Mesenchymal stem cell (in vitro differentiated cells and primary cell): ENCODE measurements at regions not wholly inside any gene's neighbourhood (a gene's known extent, or its start where the extent isn't known, plus 50 kb on each side); places are given as distances from the start of the nearest gene placed in this dataset.
"Not testable (repeated sequence)": the region's sequence is repeated elsewhere in the genome, so short reads cannot be mapped to it uniquely, and the experiment has no call there.

ENCODE experiments used
- DNase-seq: peaks from one replicate; pipeline ENCODE4 v3.0.0-alpha.2; 2013
- H2AFZ ChIP-seq: one replicate; pipeline ENCODE4 v1.6.1; 2013; ENCODE audit warnings: low read depth, mild to moderate bottlenecking, control low read depth, inconsistent platforms, low read length, moderate library complexity
- H2AK5ac ChIP-seq: 2 replicates; pipeline ENCODE4 v1.6.1; 2013; ENCODE audit warnings: low read length, moderate library complexity, mild to moderate bottlenecking, inconsistent platforms; ENCODE audit not compliant: severe bottlenecking
- H2BK120ac ChIP-seq: one replicate; pipeline ENCODE4 v1.6.1; 2013; ENCODE audit warnings: low read depth, mild to moderate bottlenecking, inconsistent platforms, low read length, moderate library complexity
- H2BK12ac ChIP-seq, 2 experiments: one replicate each; pipeline ENCODE4 v1.6.1; 2013; ENCODE audit warnings: inconsistent platforms in 2 of 2, low read length in 2 of 2, mild to moderate bottlenecking in 2 of 2, moderate library complexity in 2 of 2, control low read depth in 1 of 2
- H2BK15ac ChIP-seq: one replicate; pipeline ENCODE4 v1.6.1; 2013; ENCODE audit warnings: mild to moderate bottlenecking, low read depth, inconsistent platforms; ENCODE audit not compliant: poor library complexity, severe bottlenecking
- H2BK5ac ChIP-seq: 2 replicates; pipeline ENCODE4 v1.6.1; 2013; ENCODE audit warnings: low read depth, mild to moderate bottlenecking, low read length, control low read depth, inconsistent platforms; ENCODE audit not compliant: poor library complexity, severe bottlenecking
- H3K14ac ChIP-seq, 2 experiments: one replicate each; pipeline ENCODE4 v1.6.1; 2013; ENCODE audit warnings: inconsistent platforms in 2 of 2, low read length in 2 of 2, control low read depth in 1 of 2, mild to moderate bottlenecking in 1 of 2, moderate library complexity in 1 of 2
- H3K18ac ChIP-seq, 2 experiments: one replicate each; pipeline ENCODE4 v1.6.1; 2013; ENCODE audit warnings: inconsistent platforms in 2 of 2, low read length in 2 of 2, control low read depth in 1 of 2, low read depth in 1 of 2, mild to moderate bottlenecking in 1 of 2
- H3K23ac ChIP-seq, 2 experiments: one replicate each; pipeline ENCODE4 v1.6.1; 2013; ENCODE audit warnings: inconsistent platforms in 2 of 2, low read length in 2 of 2, mild to moderate bottlenecking in 2 of 2, moderate library complexity in 2 of 2, control low read depth in 1 of 2
- H3K27ac ChIP-seq: 2 replicates; pipeline ENCODE4 v1.5.1; 2013; ENCODE audit warnings: mild to moderate bottlenecking, moderate library complexity, low read length, control low read depth, inconsistent platforms; ENCODE audit not compliant: poor library complexity, severe bottlenecking
- H3K27me3 ChIP-seq, 2 experiments: 2 replicates each; pipeline versions ENCODE4 v1.6.1 to v1.7.0; 2013; ENCODE audit warnings: low read length in 2 of 2, mild to moderate bottlenecking in 2 of 2, moderate library complexity in 2 of 2, control low read depth in 1 of 2, inconsistent platforms in 1 of 2; ENCODE audit not compliant: control insufficient read depth in 1 of 2, insufficient read depth in 1 of 2
- H3K36me3 ChIP-seq, 2 experiments: 2 replicates each; pipeline versions ENCODE4 v1.6.1 to v1.7.0; 2013; ENCODE audit warnings: low read length in 2 of 2, control low read depth in 1 of 2, inconsistent platforms in 1 of 2, low read depth in 1 of 2, mild to moderate bottlenecking in 1 of 2; ENCODE audit not compliant: insufficient read depth in 2 of 2, control insufficient read depth in 1 of 2
- H3K4ac ChIP-seq, 2 experiments: one replicate each; pipeline ENCODE4 v1.6.1; 2013; ENCODE audit warnings: inconsistent platforms in 2 of 2, low read length in 2 of 2, mild to moderate bottlenecking in 2 of 2, moderate library complexity in 2 of 2, control low read depth in 1 of 2, low read depth in 1 of 2
- H3K4me1 ChIP-seq: 2 replicates; pipeline ENCODE4 v1.6.1; 2013; ENCODE audit warnings: low read depth, low read length, control low read depth; ENCODE audit not compliant: control insufficient read depth, insufficient read depth
- H3K4me2 ChIP-seq: 2 replicates; pipeline ENCODE4 v1.6.1; 2013; ENCODE audit warnings: low read length, mild to moderate bottlenecking, inconsistent platforms; ENCODE audit not compliant: poor library complexity, severe bottlenecking
- H3K4me3 ChIP-seq, 2 experiments: 2 replicates each; pipeline versions ENCODE4 v1.5.1 to v1.7.0; 2013; ENCODE audit warnings: low read length in 2 of 2, mild to moderate bottlenecking in 2 of 2, control low read depth in 1 of 2, low read depth in 1 of 2; ENCODE audit not compliant: insufficient read depth in 1 of 2
- H3K79me1 ChIP-seq: replicated peaks from 2 replicates; pipeline ENCODE4 v1.6.1; 2013; ENCODE audit warnings: mild to moderate bottlenecking, control low read depth, low read length, inconsistent platforms; ENCODE audit not compliant: poor library complexity, severe bottlenecking
- H3K9ac ChIP-seq: 2 replicates; pipeline ENCODE4 v1.7.0; 2013; ENCODE audit warnings: mild to moderate bottlenecking, low read length, moderate library complexity
- H3K9me3 ChIP-seq: 2 replicates; pipeline ENCODE4 v1.7.0; 2013; ENCODE audit warnings: mild to moderate bottlenecking, low read length; ENCODE audit not compliant: control insufficient read depth
- H4K8ac ChIP-seq: one replicate; pipeline ENCODE4 v1.6.1; 2013; ENCODE audit warnings: inconsistent platforms, mild to moderate bottlenecking, low read length, moderate library complexity
- H4K91ac ChIP-seq: one replicate; pipeline ENCODE4 v1.6.1; 2013; ENCODE audit warnings: mild to moderate bottlenecking, low read length, inconsistent platforms
- WGBS: methylation state at CpG from one replicate; pipeline ENCODE4 v1.1.7; 2013; ENCODE audit warnings: mixed read lengths; 5-methylcytosine and 5-hydroxymethylcytosine counted together

GRCh38 chr18:11467611-11468010 is 141.8 kb upstream of the SLC35G4 start:
- H2AFZ ChIP-seq = no peak overlapping the region
- H3K4me3 ChIP-seq = no peak overlapping the region
- H3K4me1 ChIP-seq = no peaks in the 10 kb centered on the region
- no peak overlapping the region for H3K4ac ChIP-seq
- H4K91ac ChIP-seq = no peak overlapping the region
- H2BK120ac ChIP-seq = no peak overlapping the region
- H2BK5ac ChIP-seq = no peak overlapping the region
- H2AK5ac ChIP-seq = no peak overlapping the region
- H4K8ac ChIP-seq = no peak overlapping the region
- no peak overlapping the region for H3K27ac ChIP-seq
- 67% methylated on average over 1 of the region's 2 CpGs for WGBS
- H2BK15ac ChIP-seq = no peak overlapping the region
- no peaks in the 10 kb centered on the region for H3K36me3 ChIP-seq
- no peak overlapping the region for H3K23ac ChIP-seq
- H3K79me1 ChIP-seq = no peaks in the 10 kb centered on the region
- no peak overlapping the region for H2BK12ac ChIP-seq
- peaks cover 0 to 10% of the 10 kb centered on the region in 2 experiments for H3K27me3 ChIP-seq
- no peaks in the 10 kb centered on the region for H3K9me3 ChIP-seq
- DNase-seq = no peak
- H3K4me2 ChIP-seq = no peak overlapping the region
- H3K18ac ChIP-seq = no peak overlapping the region
- H3K14ac ChIP-seq = no peak overlapping the region
- H3K9ac ChIP-seq = no peak overlapping the region

GRCh38 chr18:11464129-11464528 is 145.3 kb upstream of the SLC35G4 start:
- no peak overlapping the region for H4K91ac ChIP-seq

DNA sequence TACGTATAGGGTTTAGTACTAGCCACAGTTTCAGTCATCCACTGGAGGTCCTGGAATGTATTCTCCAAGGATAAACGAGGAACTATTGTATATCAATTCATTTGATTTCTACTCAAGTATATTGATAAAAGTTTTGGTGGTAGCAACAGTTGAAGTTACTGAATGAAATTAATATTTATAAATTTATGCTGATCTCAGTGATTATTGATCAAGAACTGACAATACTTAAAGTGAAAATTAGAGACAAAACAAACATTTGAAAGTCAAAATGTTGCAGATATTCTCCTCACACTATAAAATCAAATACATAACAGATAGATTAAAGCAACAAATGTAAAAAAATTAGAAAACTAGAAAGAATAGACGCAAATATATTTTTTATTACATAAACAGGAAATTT is 150.9 kb upstream of the SLC35G4 start:
- Histone ChIP-seq H3K9me3 (no peaks in the 10 kb centered on the region), H3K9ac (no peak overlapping the region), H2BK120ac (no peak overlapping the region), H2BK12ac (no peak overlapping the region), H3K36me3 (no peaks in the 10 kb centered on the region), H3K4me3 (no peak overlapping the region), H2AK5ac (no peak overlapping the region), H3K4me2 (no peak overlapping the region), H3K27ac (no peak overlapping the region), H4K8ac (no peak overlapping the region), H2BK15ac (no peak overlapping the region), H2AFZ (no peak overlapping the region), H3K18ac (no peak overlapping the region), H4K91ac (no peak overlapping the region), H2BK5ac (no peak overlapping the region), H3K14ac (no peak overlapping the region), H3K23ac (no peak overlapping the region), H3K79me1 (no peaks in the 10 kb centered on the region), H3K4ac (no peak overlapping the region), H3K4me1 (peaks cover 1% of the 10 kb centered on the region), H3K27me3 (no peaks in the 10 kb centered on the region)
- no peak for DNase-seq
- WGBS = no CpG with 5 or more reads among the region's 3 CpGs

More at GRCh38 chr18:11464129-11464528, 145.3 kb upstream of the SLC35G4 start:
- Histone ChIP-seq H2BK5ac (no peak overlapping the region), H3K27ac (no peak overlapping the region), H2AFZ (no peak overlapping the region), H3K9ac (no peak overlapping the region), H3K4me1 (no peaks in the 10 kb centered on the region), H4K8ac (no peak overlapping the region), H2BK15ac (no peak overlapping the region), H2BK120ac (no peak overlapping the region), H3K36me3 (no peaks in the 10 kb centered on the region), H3K4ac (no peak overlapping the region), H3K14ac (no peak overlapping the region), H2BK12ac (no peak overlapping the region), H3K9me3 (no peaks in the 10 kb centered on the region), H3K18ac (no peak overlapping the region), H3K23ac (no peak overlapping the region), H3K4me2 (no peak overlapping the region), H3K4me3 (no peak overlapping the region), H2AK5ac (no peak overlapping the region), H3K79me1 (no peaks in the 10 kb centered on the region), H3K27me3 (peaks cover 0 to 4% of the 10 kb centered on the region in 2 experiments)
- DNase-seq = no peak
- 69% methylated on average over 2 of the region's 2 CpGs for WGBS

DNA sequence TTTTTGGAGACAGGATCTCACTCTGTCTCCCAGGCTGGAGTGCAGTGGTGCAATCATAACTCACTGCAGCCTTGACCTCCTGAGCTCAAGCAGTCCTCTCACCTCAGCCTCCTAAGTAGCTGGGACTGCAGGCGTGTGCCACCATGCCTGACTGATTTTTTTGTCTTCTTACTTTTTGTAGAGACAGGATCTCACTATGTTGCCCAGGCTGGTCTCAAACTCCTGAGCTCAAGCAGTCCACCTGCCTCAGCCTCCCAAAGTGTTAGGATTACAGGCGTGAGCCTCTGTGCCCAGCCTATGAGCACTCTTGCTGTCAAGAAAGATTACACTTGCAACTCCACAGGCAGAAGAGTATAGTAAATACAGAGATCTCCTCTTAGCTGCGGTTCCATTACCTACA is 151.5 kb upstream of the SLC35G4 start:
- not testable (repeated sequence) for H3K27ac ChIP-seq, H2BK5ac ChIP-seq, H3K27me3 ChIP-seq, H3K9ac ChIP-seq, H2AFZ ChIP-seq, H4K91ac ChIP-seq, H3K4ac ChIP-seq, DNase-seq, H2BK120ac ChIP-seq, H3K4me2 ChIP-seq, H3K4me3 ChIP-seq, H3K4me1 ChIP-seq, H4K8ac ChIP-seq, H3K9me3 ChIP-seq, H3K14ac ChIP-seq, H2BK12ac ChIP-seq, H2AK5ac ChIP-seq, H3K36me3 ChIP-seq, H3K18ac ChIP-seq, H3K79me1 ChIP-seq, H2BK15ac ChIP-seq, H3K23ac ChIP-seq
- whole genome bisulfite sequencing = 81% methylated on average over 2 of the region's 3 CpGs
